Neutrophil (primary cell): ENCODE measurements at regions not wholly inside any gene's neighbourhood (a gene's known extent, or its start where the extent isn't known, plus 50 kb on each side); places are given as distances from the start of the nearest gene placed in this dataset.

Source experiments
- H3K27ac ChIP-seq: fragments of 200-600 bp; sonication (generic); 2 replicates; pipeline ENCODE4 v1.5.1; 2016; ENCODE audit warnings: mild to moderate bottlenecking, moderate library complexity
- H3K27me3 ChIP-seq: fragments of 200-600 bp; sonication (generic); 2 replicates; pipeline ENCODE4 v1.6.0; 2016; ENCODE audit warnings: mild to moderate bottlenecking
- H3K36me3 ChIP-seq: fragments of 200-600 bp; sonication (generic); 2 replicates; pipeline ENCODE4 v1.5.1; 2017
- H3K4me1 ChIP-seq, 2 experiments: fragments of 200-600 bp in 1 of 2; sonication (generic) in 1 of 2; 1 replicate in 1 of 2; 2 replicates in 1 of 2; pipeline versions ENCODE4 v1.5.1 to v1.6.1; 2013 to 2016; ENCODE audit warnings: low read depth in 1 of 2, low read length in 1 of 2, mild to moderate bottlenecking in 1 of 2, moderate library complexity in 1 of 2; ENCODE audit not compliant: control insufficient read depth in 1 of 2, insufficient read depth in 1 of 2
- H3K4me3 ChIP-seq, 2 experiments: fragments of 200-600 bp in 1 of 2; sonication (generic) in 1 of 2; 1 replicate in 1 of 2; 2 replicates in 1 of 2; pipeline ENCODE4 v1.5.1; 2013 to 2016; ENCODE audit warnings: low read depth in 1 of 2, low read length in 1 of 2, mild to moderate bottlenecking in 1 of 2, moderate library complexity in 1 of 2
- H3K9me3 ChIP-seq: fragments of 200-600 bp; sonication (generic); 2 replicates; pipeline ENCODE4 v1.5.1; 2016
- TF ChIP-seq, protein P1 (sequence below): fragments of 200-600 bp; sonication (generic); IDR thresholded peaks from 2 replicates; pipeline ENCODE4 v1.5.1; 2016; ENCODE audit warnings: antibody characterized with exemption

DNA sequence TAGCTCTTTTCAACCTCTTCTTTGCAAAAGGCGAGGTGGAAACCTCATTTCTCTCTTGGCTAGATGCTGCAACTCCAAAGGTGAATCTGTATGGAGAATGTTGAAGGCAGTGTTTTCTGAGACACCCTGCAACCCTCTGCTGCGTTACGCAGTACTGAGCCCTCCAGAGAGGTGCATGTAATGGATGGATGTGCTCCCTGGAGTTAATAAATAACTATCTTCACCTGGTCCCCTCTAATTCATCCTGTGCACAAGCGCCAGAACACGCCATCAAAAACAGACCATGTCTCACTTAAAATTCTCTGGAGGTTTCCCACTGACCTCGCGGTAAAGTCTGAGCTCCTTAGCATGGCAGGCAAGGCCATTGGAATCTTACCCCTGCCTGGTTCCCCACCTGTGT lies 234.4 kb upstream of the PWP1 start:
- TF ChIP-seq, protein P1, sequence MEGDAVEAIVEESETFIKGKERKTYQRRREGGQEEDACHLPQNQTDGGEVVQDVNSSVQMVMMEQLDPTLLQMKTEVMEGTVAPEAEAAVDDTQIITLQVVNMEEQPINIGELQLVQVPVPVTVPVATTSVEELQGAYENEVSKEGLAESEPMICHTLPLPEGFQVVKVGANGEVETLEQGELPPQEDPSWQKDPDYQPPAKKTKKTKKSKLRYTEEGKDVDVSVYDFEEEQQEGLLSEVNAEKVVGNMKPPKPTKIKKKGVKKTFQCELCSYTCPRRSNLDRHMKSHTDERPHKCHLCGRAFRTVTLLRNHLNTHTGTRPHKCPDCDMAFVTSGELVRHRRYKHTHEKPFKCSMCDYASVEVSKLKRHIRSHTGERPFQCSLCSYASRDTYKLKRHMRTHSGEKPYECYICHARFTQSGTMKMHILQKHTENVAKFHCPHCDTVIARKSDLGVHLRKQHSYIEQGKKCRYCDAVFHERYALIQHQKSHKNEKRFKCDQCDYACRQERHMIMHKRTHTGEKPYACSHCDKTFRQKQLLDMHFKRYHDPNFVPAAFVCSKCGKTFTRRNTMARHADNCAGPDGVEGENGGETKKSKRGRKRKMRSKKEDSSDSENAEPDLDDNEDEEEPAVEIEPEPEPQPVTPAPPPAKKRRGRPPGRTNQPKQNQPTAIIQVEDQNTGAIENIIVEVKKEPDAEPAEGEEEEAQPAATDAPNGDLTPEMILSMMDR, result no peak
- no peaks in the 10 kb centered on the region for H3K9me3 ChIP-seq
- no peak overlapping the region for H3K27ac ChIP-seq
- no peaks in the 10 kb centered on the region for H3K27me3 ChIP-seq
- no peaks in the 10 kb centered on the region for H3K36me3 ChIP-seq
- H3K4me1 ChIP-seq, result no peaks in the 10 kb centered on the region
- no peak overlapping the region for H3K4me3 ChIP-seq

- Histone ChIP-seq H3K27ac (no peak overlapping the region), H3K4me3 (no peak overlapping the region), H3K9me3 (no peaks in the 10 kb centered on the region), H3K27me3 (no peaks in the 10 kb centered on the region), H3K36me3 (no peaks in the 10 kb centered on the region), H3K4me1 (no peaks in the 10 kb centered on the region)
- TF ChIP-seq, protein P1, result no peak
Observed at GRCh38 chr12:107454109-107454830, 231.3 kb upstream of the PWP1 start.

DNA sequence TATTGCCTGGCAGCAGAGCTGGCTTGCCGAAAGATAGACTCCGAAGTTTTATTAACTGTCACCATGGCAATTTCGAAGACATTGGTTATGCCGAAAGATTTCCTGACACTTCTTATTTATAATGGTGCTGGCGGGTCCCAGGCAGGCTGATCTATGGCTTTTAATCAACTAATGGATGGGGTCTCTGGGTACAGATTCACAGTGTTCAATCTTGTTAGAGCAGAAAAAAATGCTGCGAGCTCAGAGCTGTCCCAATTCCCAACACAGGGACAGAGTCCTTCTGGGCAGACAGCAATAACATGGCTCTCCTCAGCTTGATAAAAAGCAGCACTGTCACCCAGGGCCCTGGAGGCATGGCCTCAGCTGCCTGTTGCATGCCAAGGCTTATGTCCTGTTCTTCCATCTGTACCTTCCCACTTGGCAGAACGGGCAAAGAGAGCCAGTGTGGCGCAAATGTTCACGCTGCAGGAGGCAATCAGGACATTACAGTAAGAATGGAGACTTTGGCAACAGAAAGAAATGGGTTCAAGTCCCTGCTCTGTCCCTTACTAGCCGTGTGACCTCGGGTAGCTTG lies 228.2 kb upstream of the PWP1 start:
- Histone ChIP-seq H3K27ac (no peak overlapping the region), H3K36me3 (no peaks in the 10 kb centered on the region), H3K4me3 (no peak overlapping the region), H3K4me1 (no peaks in the 10 kb centered on the region), H3K27me3 (no peaks in the 10 kb centered on the region), H3K9me3 (no peaks in the 10 kb centered on the region)
- TF ChIP-seq, protein P1, result no peak

DNA sequence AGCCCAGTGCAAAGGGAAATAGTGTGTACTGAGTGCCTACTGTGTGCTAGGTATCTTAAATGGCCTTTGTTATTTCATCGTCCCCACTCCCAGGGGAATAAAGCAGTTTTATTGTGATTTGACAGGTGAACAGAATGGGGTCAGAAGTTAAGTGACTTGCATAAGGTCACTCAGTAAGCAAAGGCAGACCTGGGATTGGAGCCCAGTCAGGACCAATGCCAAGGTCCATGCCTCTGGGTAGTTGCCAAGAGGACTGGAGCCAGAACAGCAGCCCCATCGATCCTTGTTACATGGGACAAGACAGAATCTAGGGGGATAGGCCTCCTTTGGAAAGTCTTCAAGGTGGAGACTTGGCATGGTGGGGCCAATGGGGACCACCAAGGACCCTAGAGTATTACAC lies 227.4 kb upstream of the PWP1 start:
- TF ChIP-seq, protein P1, result no peak
- Histone ChIP-seq H3K4me1 (no peaks in the 10 kb centered on the region), H3K9me3 (no peaks in the 10 kb centered on the region), H3K27me3 (no peaks in the 10 kb centered on the region), H3K4me3 (no peak overlapping the region), H3K27ac (no peak overlapping the region), H3K36me3 (no peaks in the 10 kb centered on the region)

GRCh38 chr12:107458990-107459389 lies 226.6 kb upstream of the PWP1 start:
- TF ChIP-seq, protein P1, result no peak
- Histone ChIP-seq H3K9me3 (no peaks in the 10 kb centered on the region), H3K4me3 (no peak overlapping the region), H3K27ac (no peak overlapping the region), H3K36me3 (no peaks in the 10 kb centered on the region), H3K4me1 (no peaks in the 10 kb centered on the region), H3K27me3 (no peaks in the 10 kb centered on the region)
